ENCODE measurements at regions not wholly inside any gene's neighbourhood (a gene's known extent, or its start where the extent isn't known, plus 50 kb on each side); places are given as distances from the start of the nearest gene placed in this dataset.

DNA sequence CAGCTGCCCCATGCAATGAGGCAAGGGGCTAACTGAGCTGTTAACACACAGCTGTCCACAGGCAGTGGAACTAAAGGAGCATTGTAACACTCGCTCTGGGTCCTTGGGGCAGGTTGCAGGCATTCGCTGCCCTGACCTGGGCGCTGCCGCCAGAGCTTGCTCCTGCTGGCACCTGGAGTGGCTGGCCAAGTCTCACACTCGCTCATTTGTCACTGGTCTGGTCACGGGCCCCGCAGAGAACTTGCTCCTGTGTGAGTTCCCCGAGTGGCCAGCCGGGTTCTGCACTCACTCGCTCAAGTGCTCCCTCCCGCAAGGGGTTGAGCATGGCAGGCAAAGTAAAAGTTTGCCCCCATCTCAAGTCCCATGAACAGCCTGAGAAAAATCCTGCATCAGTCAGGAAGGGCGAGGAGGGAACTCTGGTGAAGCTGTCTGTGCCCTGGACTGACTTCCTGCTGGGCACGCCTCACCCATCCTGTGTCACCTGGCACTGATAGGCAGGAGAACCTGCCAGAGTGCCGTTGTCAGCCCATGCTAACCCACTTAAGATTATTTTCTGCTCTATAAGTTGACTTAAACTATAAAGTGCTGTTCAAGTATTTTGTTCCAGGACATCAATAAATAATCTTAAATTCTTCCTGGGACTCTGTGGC, 934.8 kb upstream of the GYPC start:
- TF ChIP-seq, protein P1, sequence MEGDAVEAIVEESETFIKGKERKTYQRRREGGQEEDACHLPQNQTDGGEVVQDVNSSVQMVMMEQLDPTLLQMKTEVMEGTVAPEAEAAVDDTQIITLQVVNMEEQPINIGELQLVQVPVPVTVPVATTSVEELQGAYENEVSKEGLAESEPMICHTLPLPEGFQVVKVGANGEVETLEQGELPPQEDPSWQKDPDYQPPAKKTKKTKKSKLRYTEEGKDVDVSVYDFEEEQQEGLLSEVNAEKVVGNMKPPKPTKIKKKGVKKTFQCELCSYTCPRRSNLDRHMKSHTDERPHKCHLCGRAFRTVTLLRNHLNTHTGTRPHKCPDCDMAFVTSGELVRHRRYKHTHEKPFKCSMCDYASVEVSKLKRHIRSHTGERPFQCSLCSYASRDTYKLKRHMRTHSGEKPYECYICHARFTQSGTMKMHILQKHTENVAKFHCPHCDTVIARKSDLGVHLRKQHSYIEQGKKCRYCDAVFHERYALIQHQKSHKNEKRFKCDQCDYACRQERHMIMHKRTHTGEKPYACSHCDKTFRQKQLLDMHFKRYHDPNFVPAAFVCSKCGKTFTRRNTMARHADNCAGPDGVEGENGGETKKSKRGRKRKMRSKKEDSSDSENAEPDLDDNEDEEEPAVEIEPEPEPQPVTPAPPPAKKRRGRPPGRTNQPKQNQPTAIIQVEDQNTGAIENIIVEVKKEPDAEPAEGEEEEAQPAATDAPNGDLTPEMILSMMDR (IDR thresholded peaks at IDR 0.05; ENCODE audit: low read depth, low read length): no peak
- no peak for TF ChIP-seq EZH2phosphoT487 (IDR thresholded peaks at IDR 0.05; ENCODE audit: low read depth)
